A673 (cell line): ENCODE measurements at regions not wholly inside any gene's neighbourhood (a gene's known extent, or its start where the extent isn't known, plus 50 kb on each side); places are given as distances from the start of the nearest gene placed in this dataset.

Source experiments
- BruUV-seq: library from RNA; stranded (reverse); fragments of 400-500 nt; replicated peaks from 2 replicates; lab custom pipeline; 2021; lab: Mats Ljungman, UMichigan
- CTCF ChIA-PET: fragments of 300-600 bp; sonication (Branson Sonifier 250); formaldehyde crosslinking; loops from one replicate; lab custom pipeline; 2022; ENCODE audit warnings: antibody characterized with exemption; lab: Charles Lee
- POLR2A ChIA-PET: fragments of 300-600 bp; sonication (Branson Sonifier 250); formaldehyde crosslinking; loops from one replicate; lab custom pipeline; 2022; ENCODE audit warnings: antibody characterized with exemption; ENCODE audit not compliant: low non-redundant PET; lab: Charles Lee
- DNase-seq: peaks from one replicate; pipeline ENCODE4 v3.0.0-alpha.2; 2015; ENCODE audit warnings: low spot score
- H3K27ac ChIP-seq: fragments of 200-600 bp; sonication (generic); 2 replicates; pipeline ENCODE4 v1.5.1; 2016; ENCODE audit warnings: mixed run types, low read depth, mild to moderate bottlenecking, mixed read lengths, antibody characterized with exemption, low read length; ENCODE audit not compliant: poor library complexity, severe bottlenecking
- H3K27me3 ChIP-seq: fragments of 200-600 bp; sonication (generic); replicated peaks from 2 replicates; pipeline ENCODE4 v1.6.1; 2017; ENCODE audit warnings: mixed run types, low read depth, mild to moderate bottlenecking, mixed read lengths, antibody characterized with exemption, low read length; ENCODE audit not compliant: insufficient read depth, poor library complexity
- H3K36me3 ChIP-seq: fragments of 200-600 bp; sonication (generic); 2 replicates; pipeline ENCODE4 v1.6.1; 2016; ENCODE audit warnings: mixed run types, mild to moderate bottlenecking, mixed read lengths, antibody characterized with exemption, low read length; ENCODE audit not compliant: insufficient read depth, poor library complexity, severe bottlenecking
- H3K4me1 ChIP-seq: fragments of 200-600 bp; sonication (generic); 2 replicates; pipeline ENCODE4 v1.6.1; 2017; ENCODE audit warnings: mixed run types, mild to moderate bottlenecking, mixed read lengths, antibody characterized with exemption, low read length; ENCODE audit not compliant: insufficient read depth, poor library complexity, severe bottlenecking
- H3K4me3 ChIP-seq: fragments of 200-600 bp; sonication (generic); 2 replicates; pipeline ENCODE4 v1.5.1; 2016; ENCODE audit warnings: low read depth, mixed run types, mild to moderate bottlenecking, mixed read lengths, low read length; ENCODE audit not compliant: poor library complexity, severe bottlenecking
- H3K9me3 ChIP-seq: fragments of 200-600 bp; sonication (generic); 2 replicates; pipeline ENCODE4 v1.6.1; 2016; ENCODE audit warnings: mixed run types, low read depth, mild to moderate bottlenecking, mixed read lengths, antibody characterized with exemption, low read length; ENCODE audit not compliant: poor library complexity, severe bottlenecking
- EZH2 ChIP-seq: fragments of 200-600 bp; sonication (generic); IDR thresholded peaks from 2 replicates; pipeline ENCODE4 v1.6.1; 2017; ENCODE audit warnings: borderline replicate concordance, low read depth, mild to moderate bottlenecking, mixed read lengths, antibody characterized with exemption, low read length; ENCODE audit not compliant: poor library complexity, severe bottlenecking
- intact Hi-C: fragments of 100-400 bp; cut with micrococcal nuclease; formaldehyde crosslinking; loops from one replicate; pipeline ENCODE4 v1.10.0; 2022; ENCODE audit not compliant: unreplicated experiment
- TF ChIP-seq, protein P1 (sequence below): fragments of 300-800, 200-600 bp; sonication (generic); conservative IDR thresholded peaks from 2 replicates; pipeline ENCODE4 v1.5.1; 2017; ENCODE audit warnings: low read depth, mild to moderate bottlenecking, antibody characterized with exemption, low read length, moderate library complexity, mixed read lengths

DNA sequence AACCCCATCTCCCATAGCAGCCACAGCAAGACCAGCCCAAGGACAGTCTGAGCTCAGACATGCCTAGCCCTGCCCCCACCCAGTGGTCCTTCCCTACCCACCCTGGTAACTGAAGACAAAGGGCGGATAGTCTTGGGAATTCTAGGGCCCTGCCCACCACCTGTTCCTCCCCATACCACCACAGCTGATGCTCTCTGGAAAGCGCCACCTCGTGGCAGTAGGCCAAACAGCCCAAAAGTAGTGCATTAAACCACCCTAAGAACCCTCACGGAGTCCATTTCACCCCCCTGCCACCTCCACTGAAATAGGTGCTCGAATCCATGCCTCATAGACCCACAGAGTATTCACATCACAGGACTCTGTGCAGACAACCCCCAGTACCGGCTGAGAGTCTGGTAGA is 1021.4 kb downstream of the CDH8 start:
- CTCF ChIA-PET, result no interaction called here
- no peak for DNase-seq
- TF ChIP-seq EZH2, result no peak
- TF ChIP-seq, protein P1, sequence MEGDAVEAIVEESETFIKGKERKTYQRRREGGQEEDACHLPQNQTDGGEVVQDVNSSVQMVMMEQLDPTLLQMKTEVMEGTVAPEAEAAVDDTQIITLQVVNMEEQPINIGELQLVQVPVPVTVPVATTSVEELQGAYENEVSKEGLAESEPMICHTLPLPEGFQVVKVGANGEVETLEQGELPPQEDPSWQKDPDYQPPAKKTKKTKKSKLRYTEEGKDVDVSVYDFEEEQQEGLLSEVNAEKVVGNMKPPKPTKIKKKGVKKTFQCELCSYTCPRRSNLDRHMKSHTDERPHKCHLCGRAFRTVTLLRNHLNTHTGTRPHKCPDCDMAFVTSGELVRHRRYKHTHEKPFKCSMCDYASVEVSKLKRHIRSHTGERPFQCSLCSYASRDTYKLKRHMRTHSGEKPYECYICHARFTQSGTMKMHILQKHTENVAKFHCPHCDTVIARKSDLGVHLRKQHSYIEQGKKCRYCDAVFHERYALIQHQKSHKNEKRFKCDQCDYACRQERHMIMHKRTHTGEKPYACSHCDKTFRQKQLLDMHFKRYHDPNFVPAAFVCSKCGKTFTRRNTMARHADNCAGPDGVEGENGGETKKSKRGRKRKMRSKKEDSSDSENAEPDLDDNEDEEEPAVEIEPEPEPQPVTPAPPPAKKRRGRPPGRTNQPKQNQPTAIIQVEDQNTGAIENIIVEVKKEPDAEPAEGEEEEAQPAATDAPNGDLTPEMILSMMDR, result peak; percentile 15; the same call in 1 of the 2 replicates
- no peaks in the 10 kb centered on the region for H3K27me3 ChIP-seq
- H3K4me1 ChIP-seq, result no peaks in the 10 kb centered on the region
- intact Hi-C loops, result no loop called here
- H3K27ac ChIP-seq, result no peak overlapping the region
- no TSS peak for BruUV-seq
- no peak overlapping the region for H3K4me3 ChIP-seq
- no peaks in the 10 kb centered on the region for H3K36me3 ChIP-seq
- POLR2A ChIA-PET, result no interaction called here
- H3K9me3 ChIP-seq, result no peaks in the 10 kb centered on the region

DNA sequence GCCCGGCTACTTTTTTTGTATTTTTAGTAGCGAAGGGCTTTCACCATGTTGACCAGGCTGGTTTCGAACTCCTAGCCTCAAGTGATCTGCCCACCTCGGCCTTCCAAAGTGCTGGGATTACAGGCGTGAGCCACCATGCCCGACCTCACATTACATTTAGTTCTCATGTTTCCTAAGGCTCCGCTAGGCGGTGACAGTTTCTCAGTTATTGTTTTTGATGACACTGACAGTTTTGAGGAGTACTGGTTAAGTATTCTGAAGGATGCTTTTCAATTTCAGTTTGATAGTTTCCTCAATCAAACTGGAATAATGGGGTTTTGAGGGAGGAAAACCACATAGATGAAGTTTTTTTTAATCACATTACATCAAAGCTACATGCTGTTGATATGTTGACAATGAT is 1028.5 kb downstream of the CDH8 start:
- peak; percentile 72 for DNase-seq
- BruUV-seq, result no TSS peak
- Histone ChIP-seq H3K4me1 (no peaks in the 10 kb centered on the region), H3K27ac (no peak overlapping the region), H3K4me3 (no peak overlapping the region), H3K36me3 (no peaks in the 10 kb centered on the region), H3K27me3 (no peaks in the 10 kb centered on the region), H3K9me3 (no peaks in the 10 kb centered on the region)
- ChIA-PET POLR2A (interaction anchor here (0.6 kb wide), 1 partner anchor 282 kb away, joined by 4 read pairs; no protein-coding TSS in a partner anchor), CTCF (no interaction called here)
- intact Hi-C loops, result loop anchor here (1.0 to 10.0 kb wide), 2 partner anchors 359 to 1117 kb away; no protein-coding TSS in a partner anchor
- no peak for TF ChIP-seq EZH2
- TF ChIP-seq, protein P1, result peak; percentile 49

DNA sequence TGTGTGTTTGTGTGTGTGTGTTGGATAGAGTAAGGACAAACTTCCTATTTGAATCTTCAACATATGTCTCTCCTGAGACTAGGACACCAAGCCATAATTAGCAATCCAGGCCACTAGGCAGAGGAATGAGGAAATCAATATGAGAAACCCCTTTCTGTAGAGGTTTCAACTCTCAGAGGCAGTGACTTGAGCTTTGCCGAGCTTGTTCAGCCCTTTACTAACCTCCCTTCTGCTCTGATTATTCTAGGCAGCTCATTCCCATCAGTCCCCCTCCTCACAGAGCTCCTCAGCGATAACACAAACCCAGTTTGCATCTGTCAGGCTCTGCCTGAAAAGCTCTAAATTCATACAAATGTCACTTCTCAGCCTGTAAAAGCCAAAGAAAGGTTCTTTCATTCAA is 1030.3 kb downstream of the CDH8 start:
- Histone ChIP-seq H3K4me1 (no peaks in the 10 kb centered on the region), H3K36me3 (no peaks in the 10 kb centered on the region), H3K27ac (no peak overlapping the region), H3K9me3 (no peaks in the 10 kb centered on the region), H3K4me3 (no peak overlapping the region), H3K27me3 (no peaks in the 10 kb centered on the region)
- ChIA-PET CTCF (no interaction called here), POLR2A (no interaction called here)
- DNase-seq, result no peak
- intact Hi-C loops, result loop anchor here (10.0 kb wide), 1 partner anchor 1119 kb away; no protein-coding TSS in a partner anchor
- BruUV-seq, result no TSS peak
- TF ChIP-seq, protein P1, result no peak
- TF ChIP-seq EZH2, result no peak
